SK-N-SH (cell line): ENCODE measurements at regions not wholly inside any gene's neighbourhood (a gene's known extent, or its start where the extent isn't known, plus 50 kb on each side); places are given as distances from the start of the nearest gene placed in this dataset.

Source experiments
- CTCF ChIA-PET: fragments of 300-600, 350-600 bp; formaldehyde crosslinking; extraction: SDS; loops from one replicate; lab custom pipeline; 2021; lab: Yijun Ruan, JAX
- POLR2A ChIA-PET: fragments of 350-600 bp; sonication (Branson Sonifier 250); formaldehyde crosslinking; extraction: SDS; loops from one replicate; lab custom pipeline; 2020; ENCODE audit warnings: antibody characterized with exemption, inconsistent platforms; lab: Yijun Ruan, JAX
- DNase-seq: peaks from one replicate; pipeline ENCODE4 v3.0.0; 2012
- H2AFZ ChIP-seq: fragments of 200-600 bp; sonication (generic); 2 replicates; pipeline ENCODE4 v1.8.1; 2016; ENCODE audit warnings: antibody characterized with exemption, mild to moderate bottlenecking, low read depth
- H3F3A ChIP-seq: fragments of 200-600 bp; sonication (generic); replicated peaks from 2 replicates; pipeline ENCODE3; 2016; ENCODE audit warnings: antibody characterized with exemption, mild to moderate bottlenecking; ENCODE audit not compliant: insufficient read depth
- H3K27ac ChIP-seq, 2 experiments: fragments of 200-500 bp in 1 of 2; fragments of 200-600 bp in 1 of 2; sonication (Bioruptor generic) in 1 of 2; sonication (generic), shearing (Covaris generic) in 1 of 2; 2 replicates each; pipeline versions ENCODE4 v1.5.1 to v1.6.1; 2014 to 2016; ENCODE audit warnings: low read depth in 2 of 2, inconsistent platforms in 1 of 2, low read length in 1 of 2, mild to moderate bottlenecking in 1 of 2, mixed read lengths in 1 of 2
- H3K27me3 ChIP-seq: fragments of 200-600 bp; sonication (generic), shearing (Covaris generic); 2 replicates; pipeline ENCODE4 v1.6.1; 2016; ENCODE audit warnings: mixed run types; ENCODE audit not compliant: insufficient read depth
- H3K36me3 ChIP-seq, 2 experiments: fragments of 200-500 bp in 1 of 2; fragments of 200-600 bp in 1 of 2; sonication (Bioruptor generic) in 1 of 2; sonication (generic) in 1 of 2; replicated peaks in 1 of 2; 2 replicates each; pipeline versions ENCODE3 to v1.5.1; 2014 to 2016; ENCODE audit warnings: low read length in 1 of 2, mild to moderate bottlenecking in 1 of 2; ENCODE audit not compliant: insufficient read depth in 2 of 2, control insufficient read depth in 1 of 2
- H3K4me1 ChIP-seq, 2 experiments: fragments of 200-500 bp in 1 of 2; fragments of 200-600 bp in 1 of 2; sonication (Bioruptor generic) in 1 of 2; sonication (generic), shearing (Covaris generic) in 1 of 2; 2 replicates each; pipeline versions ENCODE4 v1.5.1 to v1.6.1; 2014 to 2016; ENCODE audit warnings: low read depth in 1 of 2, low read length in 1 of 2, mixed run types in 1 of 2; ENCODE audit not compliant: insufficient read depth in 2 of 2, control insufficient read depth in 1 of 2
- H3K4me2 ChIP-seq: fragments of 200-600 bp; sonication (generic), shearing (Covaris generic); 2 replicates; pipeline ENCODE4 v1.6.1; 2017; ENCODE audit warnings: mixed run types
- H3K4me3 ChIP-seq, 2 experiments: fragments of 200-500 bp in 1 of 2; fragments of 200-600 bp in 1 of 2; sonication (Bioruptor generic) in 1 of 2; sonication (generic), shearing (Covaris generic) in 1 of 2; 2 replicates each; pipeline versions ENCODE4 v1.5.1 to v1.8.1; 2014 to 2016; ENCODE audit warnings: low read depth in 2 of 2, inconsistent platforms in 1 of 2, low read length in 1 of 2, mild to moderate bottlenecking in 1 of 2, mixed read lengths in 1 of 2, moderate library complexity in 1 of 2
- H3K79me2 ChIP-seq: fragments of 200-600 bp; sonication (generic); 2 replicates; pipeline ENCODE4 v1.8.1; 2017; ENCODE audit warnings: mild to moderate bottlenecking; ENCODE audit not compliant: insufficient read depth
- H3K9ac ChIP-seq: fragments of 200-600 bp; sonication (generic); 2 replicates; pipeline ENCODE4 v1.6.1; 2017; ENCODE audit warnings: mixed run types
- H3K9me2 ChIP-seq: fragments of 200-600 bp; sonication (generic); 2 replicates; pipeline ENCODE4 v1.6.1; 2017; ENCODE audit warnings: mixed run types
- H3K9me3 ChIP-seq: fragments of 200-600 bp; sonication (generic); 2 replicates; pipeline ENCODE4 v1.6.1; 2017; ENCODE audit warnings: mixed run types, mild to moderate bottlenecking, moderate library complexity
- H4K20me1 ChIP-seq: fragments of 200-600 bp; sonication (generic); 2 replicates; pipeline ENCODE4 v1.6.1; 2017; ENCODE audit warnings: mild to moderate bottlenecking, mixed run types; ENCODE audit not compliant: insufficient read depth
- CHD2 ChIP-seq: fragments of 150-350 bp; IDR thresholded peaks from 2 replicates; pipeline ENCODE4 v1.6.1; 2018; ENCODE audit warnings: low read length; ENCODE audit not compliant: partially characterized antibody
- ELF1 ChIP-seq: IDR thresholded peaks from 2 replicates; pipeline ENCODE4 v1.4.0; 2012
- EZH2phosphoT487 ChIP-seq: fragments of 200-600 bp; sonication (generic); IDR thresholded peaks from 2 replicates; pipeline ENCODE4 v1.6.1; 2017; ENCODE audit warnings: low read depth, mixed run types, mild to moderate bottlenecking, antibody characterized with exemption, moderate library complexity, borderline replicate concordance
- GABPA ChIP-seq: IDR thresholded peaks from 2 replicates; pipeline ENCODE4 v1.4.0; 2012; ENCODE audit warnings: low read depth, mild to moderate bottlenecking
- GATA2 ChIP-seq: sonication (generic); formaldehyde crosslinking; IDR thresholded peaks from 2 replicates; pipeline ENCODE4 v1.5.0; 2020; ENCODE audit warnings: mild to moderate bottlenecking, missing genetic modification reagents
- MEF2A ChIP-seq: IDR thresholded peaks from 2 replicates; pipeline ENCODE4 v1.4.0; 2012; ENCODE audit warnings: low read depth, borderline replicate concordance
- MXI1 ChIP-seq: IDR thresholded peaks from 2 replicates; pipeline ENCODE4 v1.6.1; 2012; ENCODE audit warnings: mild to moderate bottlenecking, low read depth, low read length, improper control_type of control experiment
- NFIC ChIP-seq: IDR thresholded peaks from 2 replicates; pipeline ENCODE4 v1.4.0; 2012; ENCODE audit warnings: borderline replicate concordance
- POLR2AphosphoS5 ChIP-seq: IDR thresholded peaks from 2 replicates; pipeline ENCODE4 v1.6.1; 2012; ENCODE audit warnings: low read depth, low read length
- RAD21 ChIP-seq: IDR thresholded peaks from 2 replicates; pipeline ENCODE4 v1.6.1; 2012; ENCODE audit warnings: mild to moderate bottlenecking, low read length
- RCOR1 ChIP-seq: fragments of 150-350 bp; IDR thresholded peaks from 2 replicates; pipeline ENCODE4 v1.6.1; 2017; ENCODE audit warnings: antibody characterized with exemption, low read length
- RFX5 ChIP-seq: IDR thresholded peaks from 2 replicates; pipeline ENCODE4 v1.6.1; 2012; ENCODE audit warnings: mild to moderate bottlenecking, improper control_type of control experiment, low read length
- RXRA ChIP-seq: IDR thresholded peaks from 2 replicates; pipeline ENCODE4 v1.4.0; 2012; ENCODE audit warnings: low read depth, mild to moderate bottlenecking, borderline replicate concordance
- SIN3A ChIP-seq: IDR thresholded peaks from 2 replicates; pipeline ENCODE4 v1.6.1; 2012; ENCODE audit warnings: low read depth, mild to moderate bottlenecking, low read length, moderate library complexity, borderline replicate concordance
- TEAD4 ChIP-seq: IDR thresholded peaks from 2 replicates; pipeline ENCODE4 v1.4.0; 2012; ENCODE audit warnings: mild to moderate bottlenecking, borderline replicate concordance; ENCODE audit not compliant: insufficient read depth
- YY1 ChIP-seq: IDR thresholded peaks from 2 replicates; pipeline ENCODE4 v1.4.0; 2012; ENCODE audit warnings: low read depth, mild to moderate bottlenecking
- WGBS: methylation state at CpG from one replicate; pipeline ENCODE4 v1.1.6; 2017; ENCODE audit warnings: low lambda C conversion rate; 5-methylcytosine and 5-hydroxymethylcytosine counted together
- TF ChIP-seq, protein P1 (sequence below): IDR thresholded peaks from 2 replicates; pipeline ENCODE4 v1.6.1; 2012; ENCODE audit warnings: mild to moderate bottlenecking, low read depth, low read length, moderate library complexity
- TF ChIP-seq, protein P2 (sequence below): fragments of 150-350 bp; IDR thresholded peaks from 2 replicates; pipeline ENCODE4 v1.6.1; 2017; ENCODE audit warnings: antibody characterized with exemption, low read length, low read depth, borderline replicate concordance
- TF ChIP-seq, protein P3 (sequence below): IDR thresholded peaks from 2 replicates; pipeline ENCODE4 v1.4.0; 2012; ENCODE audit warnings: low read depth, borderline replicate concordance
- TF ChIP-seq, protein P4 (sequence below): fragments of 200-600 bp; sonication (generic); IDR thresholded peaks from 2 replicates; pipeline ENCODE4 v1.6.1; 2017; ENCODE audit warnings: antibody characterized with exemption, mild to moderate bottlenecking, moderate library complexity

DNA sequence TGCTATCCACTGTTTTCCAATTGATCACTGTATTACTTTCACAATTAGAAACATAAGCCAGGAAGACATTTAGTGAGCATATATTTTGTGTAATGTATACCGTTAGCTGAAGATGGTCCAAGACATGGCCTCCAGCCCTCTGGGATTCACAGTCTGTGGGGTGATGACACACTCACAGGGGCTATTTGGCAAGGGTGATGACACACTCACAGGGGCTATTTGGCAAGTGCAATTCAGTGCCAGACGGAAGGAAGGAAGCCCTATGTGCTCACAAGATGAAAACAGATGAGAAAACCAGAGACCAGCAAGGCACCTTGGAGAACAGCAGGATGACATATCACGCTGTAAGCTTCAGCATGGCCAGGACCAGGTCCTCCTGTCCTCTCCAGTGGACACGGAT lies 183.7 kb downstream of the MBOAT1 start:
- H3F3A ChIP-seq: no peaks in the 10 kb centered on the region
- H3K4me1 ChIP-seq: no peaks in the 10 kb centered on the region
- no peak overlapping the region for H3K9ac ChIP-seq
- H3K36me3 ChIP-seq: no peaks in the 10 kb centered on the region
- no peak overlapping the region for H3K27ac ChIP-seq
- H3K4me2 ChIP-seq: no peak overlapping the region
- H3K9me3 ChIP-seq: no peaks in the 10 kb centered on the region
- H3K79me2 ChIP-seq: no peaks in the 10 kb centered on the region
- 14% methylated on average over 3 of the region's 4 CpGs for WGBS
- H3K27me3 ChIP-seq: no peaks in the 10 kb centered on the region; the same call in 1 of the 2 replicates
- CTCF ChIA-PET: no interaction called here
- TF ChIP-seq RCOR1 (no peak), ELF1 (no peak)
- TF ChIP-seq, all 33 proteins: peak for 0
- no peak overlapping the region for H2AFZ ChIP-seq
- H3K9me2 ChIP-seq: no peaks in the 10 kb centered on the region
- POLR2A ChIA-PET: no interaction called here
- H3K4me3 ChIP-seq: no peak overlapping the region
- no peaks in the 10 kb centered on the region for H4K20me1 ChIP-seq
- DNase-seq: no peak

DNA sequence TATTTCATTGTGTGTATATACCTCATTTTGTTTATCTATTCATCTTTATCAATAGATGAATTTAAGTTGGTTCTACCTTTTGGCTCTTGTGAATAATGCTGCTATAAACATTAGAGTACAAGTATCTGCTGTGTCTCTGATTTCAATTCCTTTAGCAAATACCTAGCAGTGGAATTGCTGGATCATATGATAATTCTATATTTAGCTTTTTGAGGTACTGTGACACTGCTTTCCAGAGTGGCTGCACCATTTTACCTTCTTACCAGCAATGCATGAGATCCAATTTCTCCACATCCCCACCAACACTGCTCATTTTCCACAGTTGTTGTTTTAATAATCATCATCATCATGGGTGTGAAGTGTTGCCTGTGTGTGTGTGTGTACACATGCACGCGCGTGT lies 182.3 kb downstream of the MBOAT1 start:
- Histone ChIP-seq H3K4me3 (no peak overlapping the region), H3K27me3 (peaks cover 3% of the 10 kb centered on the region), H3K79me2 (no peaks in the 10 kb centered on the region), H3K9me2 (no peaks in the 10 kb centered on the region), H3K4me2 (no peak overlapping the region), H3F3A (no peaks in the 10 kb centered on the region), H3K27ac (no peak overlapping the region), H3K4me1 (no peaks in the 10 kb centered on the region), H2AFZ (no peak overlapping the region), H4K20me1 (no peaks in the 10 kb centered on the region), H3K36me3 (no peaks in the 10 kb centered on the region), H3K9ac (no peak overlapping the region), H3K9me3 (no peaks in the 10 kb centered on the region)
- WGBS: 80% methylated on average over 3 of the region's 3 CpGs
- CTCF ChIA-PET: interaction anchor here (1.0 kb wide), 1 partner anchor 26 kb away, joined by 3 read pairs; no protein-coding TSS in a partner anchor
- no peak for DNase-seq
- POLR2A ChIA-PET: no interaction called here
- TF ChIP-seq SIN3A: no peak
- no peak for TF ChIP-seq GABPA
- TF ChIP-seq, protein P1, sequence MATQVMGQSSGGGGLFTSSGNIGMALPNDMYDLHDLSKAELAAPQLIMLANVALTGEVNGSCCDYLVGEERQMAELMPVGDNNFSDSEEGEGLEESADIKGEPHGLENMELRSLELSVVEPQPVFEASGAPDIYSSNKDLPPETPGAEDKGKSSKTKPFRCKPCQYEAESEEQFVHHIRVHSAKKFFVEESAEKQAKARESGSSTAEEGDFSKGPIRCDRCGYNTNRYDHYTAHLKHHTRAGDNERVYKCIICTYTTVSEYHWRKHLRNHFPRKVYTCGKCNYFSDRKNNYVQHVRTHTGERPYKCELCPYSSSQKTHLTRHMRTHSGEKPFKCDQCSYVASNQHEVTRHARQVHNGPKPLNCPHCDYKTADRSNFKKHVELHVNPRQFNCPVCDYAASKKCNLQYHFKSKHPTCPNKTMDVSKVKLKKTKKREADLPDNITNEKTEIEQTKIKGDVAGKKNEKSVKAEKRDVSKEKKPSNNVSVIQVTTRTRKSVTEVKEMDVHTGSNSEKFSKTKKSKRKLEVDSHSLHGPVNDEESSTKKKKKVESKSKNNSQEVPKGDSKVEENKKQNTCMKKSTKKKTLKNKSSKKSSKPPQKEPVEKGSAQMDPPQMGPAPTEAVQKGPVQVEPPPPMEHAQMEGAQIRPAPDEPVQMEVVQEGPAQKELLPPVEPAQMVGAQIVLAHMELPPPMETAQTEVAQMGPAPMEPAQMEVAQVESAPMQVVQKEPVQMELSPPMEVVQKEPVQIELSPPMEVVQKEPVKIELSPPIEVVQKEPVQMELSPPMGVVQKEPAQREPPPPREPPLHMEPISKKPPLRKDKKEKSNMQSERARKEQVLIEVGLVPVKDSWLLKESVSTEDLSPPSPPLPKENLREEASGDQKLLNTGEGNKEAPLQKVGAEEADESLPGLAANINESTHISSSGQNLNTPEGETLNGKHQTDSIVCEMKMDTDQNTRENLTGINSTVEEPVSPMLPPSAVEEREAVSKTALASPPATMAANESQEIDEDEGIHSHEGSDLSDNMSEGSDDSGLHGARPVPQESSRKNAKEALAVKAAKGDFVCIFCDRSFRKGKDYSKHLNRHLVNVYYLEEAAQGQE: no peak
- no peak for TF ChIP-seq GATA2
- no peak for TF ChIP-seq ELF1
- no peak for TF ChIP-seq MEF2A
- TF ChIP-seq, protein P2, sequence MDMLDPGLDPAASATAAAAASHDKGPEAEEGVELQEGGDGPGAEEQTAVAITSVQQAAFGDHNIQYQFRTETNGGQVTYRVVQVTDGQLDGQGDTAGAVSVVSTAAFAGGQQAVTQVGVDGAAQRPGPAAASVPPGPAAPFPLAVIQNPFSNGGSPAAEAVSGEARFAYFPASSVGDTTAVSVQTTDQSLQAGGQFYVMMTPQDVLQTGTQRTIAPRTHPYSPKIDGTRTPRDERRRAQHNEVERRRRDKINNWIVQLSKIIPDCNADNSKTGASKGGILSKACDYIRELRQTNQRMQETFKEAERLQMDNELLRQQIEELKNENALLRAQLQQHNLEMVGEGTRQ: no peak
- TF ChIP-seq NFIC: no peak
- TF ChIP-seq POLR2AphosphoS5: no peak
- no peak for TF ChIP-seq RAD21
- TF ChIP-seq RFX5: no peak
- TF ChIP-seq EZH2phosphoT487: no peak
- TF ChIP-seq TEAD4: no peak
- TF ChIP-seq, protein P3, sequence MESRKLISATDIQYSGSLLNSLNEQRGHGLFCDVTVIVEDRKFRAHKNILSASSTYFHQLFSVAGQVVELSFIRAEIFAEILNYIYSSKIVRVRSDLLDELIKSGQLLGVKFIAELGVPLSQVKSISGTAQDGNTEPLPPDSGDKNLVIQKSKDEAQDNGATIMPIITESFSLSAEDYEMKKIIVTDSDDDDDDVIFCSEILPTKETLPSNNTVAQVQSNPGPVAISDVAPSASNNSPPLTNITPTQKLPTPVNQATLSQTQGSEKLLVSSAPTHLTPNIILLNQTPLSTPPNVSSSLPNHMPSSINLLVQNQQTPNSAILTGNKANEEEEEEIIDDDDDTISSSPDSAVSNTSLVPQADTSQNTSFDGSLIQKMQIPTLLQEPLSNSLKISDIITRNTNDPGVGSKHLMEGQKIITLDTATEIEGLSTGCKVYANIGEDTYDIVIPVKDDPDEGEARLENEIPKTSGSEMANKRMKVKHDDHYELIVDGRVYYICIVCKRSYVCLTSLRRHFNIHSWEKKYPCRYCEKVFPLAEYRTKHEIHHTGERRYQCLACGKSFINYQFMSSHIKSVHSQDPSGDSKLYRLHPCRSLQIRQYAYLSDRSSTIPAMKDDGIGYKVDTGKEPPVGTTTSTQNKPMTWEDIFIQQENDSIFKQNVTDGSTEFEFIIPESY: no peak
- TF ChIP-seq, protein P4, sequence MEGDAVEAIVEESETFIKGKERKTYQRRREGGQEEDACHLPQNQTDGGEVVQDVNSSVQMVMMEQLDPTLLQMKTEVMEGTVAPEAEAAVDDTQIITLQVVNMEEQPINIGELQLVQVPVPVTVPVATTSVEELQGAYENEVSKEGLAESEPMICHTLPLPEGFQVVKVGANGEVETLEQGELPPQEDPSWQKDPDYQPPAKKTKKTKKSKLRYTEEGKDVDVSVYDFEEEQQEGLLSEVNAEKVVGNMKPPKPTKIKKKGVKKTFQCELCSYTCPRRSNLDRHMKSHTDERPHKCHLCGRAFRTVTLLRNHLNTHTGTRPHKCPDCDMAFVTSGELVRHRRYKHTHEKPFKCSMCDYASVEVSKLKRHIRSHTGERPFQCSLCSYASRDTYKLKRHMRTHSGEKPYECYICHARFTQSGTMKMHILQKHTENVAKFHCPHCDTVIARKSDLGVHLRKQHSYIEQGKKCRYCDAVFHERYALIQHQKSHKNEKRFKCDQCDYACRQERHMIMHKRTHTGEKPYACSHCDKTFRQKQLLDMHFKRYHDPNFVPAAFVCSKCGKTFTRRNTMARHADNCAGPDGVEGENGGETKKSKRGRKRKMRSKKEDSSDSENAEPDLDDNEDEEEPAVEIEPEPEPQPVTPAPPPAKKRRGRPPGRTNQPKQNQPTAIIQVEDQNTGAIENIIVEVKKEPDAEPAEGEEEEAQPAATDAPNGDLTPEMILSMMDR: no peak
- no peak for TF ChIP-seq RXRA
- no peak for TF ChIP-seq MXI1
- no peak for TF ChIP-seq YY1
- no peak for TF ChIP-seq CHD2
